LNCaP clone FGC (cell line): ENCODE measurements at regions not wholly inside any gene's neighbourhood (a gene's known extent, or its start where the extent isn't known, plus 50 kb on each side); places are given as distances from the start of the nearest gene placed in this dataset.
A peak's percentile ranks its signal among the peaks of the same experiment; 100 is the strongest.
"Not testable (repeated sequence)": the region's sequence is repeated elsewhere in the genome, so short reads cannot be mapped to it uniquely, and the experiment has no call there.

Experiments
- DNase-seq: peaks from one replicate; pipeline ENCODE4 v3.0.0-alpha.2; 2011; ENCODE audit warnings: low read depth
- H3K4me3 ChIP-seq: 2 replicates; pipeline ENCODE4 v1.5.1; 2011; ENCODE audit warnings: mild to moderate bottlenecking, low read depth, low read length, control low read depth
- TF ChIP-seq, protein P1 (sequence below): IDR thresholded peaks from 2 replicates; pipeline ENCODE4 v1.5.1; 2012; ENCODE audit warnings: mild to moderate bottlenecking; ENCODE audit not compliant: control insufficient read depth, insufficient read depth; ENCODE audit errors: extremely low read depth

GRCh38 chr5:103881560-103881959 is 319.0 kb upstream of the NUDT12 start:
- no peak overlapping the region for H3K4me3 ChIP-seq
- DNase-seq: no peak
- TF ChIP-seq, protein P1, sequence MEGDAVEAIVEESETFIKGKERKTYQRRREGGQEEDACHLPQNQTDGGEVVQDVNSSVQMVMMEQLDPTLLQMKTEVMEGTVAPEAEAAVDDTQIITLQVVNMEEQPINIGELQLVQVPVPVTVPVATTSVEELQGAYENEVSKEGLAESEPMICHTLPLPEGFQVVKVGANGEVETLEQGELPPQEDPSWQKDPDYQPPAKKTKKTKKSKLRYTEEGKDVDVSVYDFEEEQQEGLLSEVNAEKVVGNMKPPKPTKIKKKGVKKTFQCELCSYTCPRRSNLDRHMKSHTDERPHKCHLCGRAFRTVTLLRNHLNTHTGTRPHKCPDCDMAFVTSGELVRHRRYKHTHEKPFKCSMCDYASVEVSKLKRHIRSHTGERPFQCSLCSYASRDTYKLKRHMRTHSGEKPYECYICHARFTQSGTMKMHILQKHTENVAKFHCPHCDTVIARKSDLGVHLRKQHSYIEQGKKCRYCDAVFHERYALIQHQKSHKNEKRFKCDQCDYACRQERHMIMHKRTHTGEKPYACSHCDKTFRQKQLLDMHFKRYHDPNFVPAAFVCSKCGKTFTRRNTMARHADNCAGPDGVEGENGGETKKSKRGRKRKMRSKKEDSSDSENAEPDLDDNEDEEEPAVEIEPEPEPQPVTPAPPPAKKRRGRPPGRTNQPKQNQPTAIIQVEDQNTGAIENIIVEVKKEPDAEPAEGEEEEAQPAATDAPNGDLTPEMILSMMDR: 0 out of 2 replicates have a peak, but pooled peaks have one; percentile 2

GRCh38 chr5:103867857-103868598 is 305.4 kb upstream of the NUDT12 start:
- H3K4me3 ChIP-seq: no peak overlapping the region
- no peak for DNase-seq
- TF ChIP-seq, protein P1: no peak

DNA sequence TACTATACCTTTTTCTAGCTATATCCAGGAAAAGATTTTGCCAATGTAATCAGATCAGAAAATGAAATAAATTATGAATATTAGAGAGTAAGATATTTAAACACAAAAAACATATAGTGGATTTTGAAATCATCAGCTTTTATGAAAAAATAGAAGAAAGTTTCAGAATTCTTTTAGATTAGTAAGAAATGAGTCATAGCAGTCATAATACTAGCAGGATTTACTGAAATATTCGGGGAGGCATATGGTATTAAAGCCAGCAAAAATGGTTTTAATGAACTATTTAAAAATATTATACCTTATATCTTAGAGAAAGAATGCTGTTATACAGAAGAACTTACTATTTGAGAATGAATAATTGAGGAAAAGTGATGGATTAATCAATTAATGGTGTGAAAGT is 303.6 kb upstream of the NUDT12 start:
- DNase-seq: no peak
- TF ChIP-seq, protein P1: no peak
- no peak overlapping the region for H3K4me3 ChIP-seq

- no peak for DNase-seq
- H3K4me3 ChIP-seq: no peak overlapping the region
- TF ChIP-seq, protein P1: no peak
Observed at GRCh38 chr5:103862398-103862797, 299.8 kb upstream of the NUDT12 start.

DNA sequence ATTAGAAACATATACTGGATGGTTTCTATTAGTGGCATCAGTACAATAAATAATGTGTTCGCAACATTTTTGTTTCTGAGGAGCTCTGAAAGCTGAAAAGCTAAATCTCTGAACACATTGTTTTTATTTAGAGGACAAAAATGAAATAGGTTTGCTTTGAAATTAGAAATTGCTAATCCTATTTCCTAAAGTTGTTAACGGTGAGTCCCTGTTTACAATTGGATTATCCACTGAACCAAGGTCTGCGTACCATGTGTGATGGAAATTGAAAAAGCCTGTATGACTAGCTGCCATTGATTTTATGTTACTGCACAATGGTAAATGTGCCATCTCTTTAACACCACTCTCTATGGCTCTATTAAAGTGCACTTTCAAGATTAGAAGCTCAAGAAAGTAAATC is 297.7 kb upstream of the NUDT12 start:
- TF ChIP-seq, protein P1: no peak
- no peak overlapping the region for H3K4me3 ChIP-seq
- DNase-seq: no peak

GRCh38 chr5:103858367-103858766 is 295.8 kb upstream of the NUDT12 start:
- DNase-seq, H3K4me3 ChIP-seq: not testable (repeated sequence)

DNA sequence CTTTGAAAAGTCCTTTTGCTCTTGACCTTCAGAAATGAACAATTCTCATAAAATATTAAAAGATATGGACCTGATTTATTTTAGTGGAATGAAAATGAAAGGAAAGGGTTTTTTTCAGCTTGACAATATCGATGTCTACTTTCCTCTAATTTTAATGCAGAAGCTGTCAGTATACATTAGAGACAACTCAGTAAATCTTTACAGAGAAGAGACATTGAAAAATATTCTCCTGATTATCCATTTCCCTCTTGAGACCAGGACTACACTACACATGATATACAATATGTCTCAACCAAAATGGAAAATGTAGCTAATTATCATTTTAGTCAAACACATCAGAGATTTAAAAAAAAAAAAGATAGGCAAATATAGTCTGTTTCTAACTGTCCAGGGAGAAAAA is 288.5 kb upstream of the NUDT12 start:
- TF ChIP-seq, protein P1: no peak
- H3K4me3 ChIP-seq: no peak overlapping the region
- DNase-seq: no peak

DNA sequence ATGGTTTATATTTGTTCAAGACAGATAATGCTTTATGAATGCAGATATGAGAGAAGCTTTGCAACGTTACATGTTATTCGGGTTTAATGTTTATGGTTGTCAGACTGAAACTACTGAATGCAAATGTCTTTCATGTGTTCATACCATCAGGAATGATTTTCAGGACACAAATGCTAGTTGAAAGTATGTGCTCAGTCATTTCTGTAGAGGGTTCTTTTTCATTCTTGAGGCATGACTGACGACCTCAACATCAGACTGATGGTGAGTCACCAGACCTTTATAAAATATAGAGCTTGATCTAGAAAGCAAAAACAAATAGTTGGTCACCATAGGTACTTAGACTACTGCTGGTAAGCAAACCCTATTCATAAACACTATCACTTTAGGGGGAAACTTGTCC is 287.3 kb upstream of the NUDT12 start:
- no peak for DNase-seq
- no peak overlapping the region for H3K4me3 ChIP-seq
- TF ChIP-seq, protein P1: no peak
